H1 (cell line): ENCODE measurements at regions not wholly inside any gene's neighbourhood (a gene's known extent, or its start where the extent isn't known, plus 50 kb on each side); places are given as distances from the start of the nearest gene placed in this dataset.

ENCODE experiments used
- CTCF ChIA-PET: fragments of 300-600 bp; sonication (Branson Sonifier 250); formaldehyde crosslinking; loops from one replicate; lab custom pipeline; 2021; ENCODE audit not compliant: partially characterized antibody; lab: Charles Lee
- POLR2A ChIA-PET: fragments of 300-600 bp; sonication (Branson Sonifier 250); formaldehyde crosslinking; loops from one replicate; lab custom pipeline; 2021; ENCODE audit warnings: inconsistent platforms; ENCODE audit not compliant: partially characterized antibody; lab: Charles Lee
- DNase-seq, 2 experiments: peaks; one replicate each; pipeline versions ENCODE4 v3.0.0 to v3.0.0-alpha.2; 2010 to 2022; ENCODE audit warnings: low spot score in 2 of 2, low read depth in 1 of 2, mixed read lengths in 1 of 2
- FAIRE-seq: peaks from 2 replicates; lab custom pipeline; 2011; peaks lifted over from hg19 to GRCh38; lab: Jason Lieb, UNC
- H2AFZ ChIP-seq: 2 replicates; pipeline ENCODE4 v1.8.1; 2012; ENCODE audit warnings: low read length, inconsistent platforms
- H2AK5ac ChIP-seq: 2 replicates; pipeline ENCODE4 v1.6.1; 2013; ENCODE audit warnings: low read depth, low read length
- H2BK120ac ChIP-seq: replicated peaks from 2 replicates; pipeline ENCODE3; 2013; ENCODE audit warnings: low read depth, low read length, inconsistent platforms
- H2BK12ac ChIP-seq: 2 replicates; pipeline ENCODE4 v1.6.1; 2013; ENCODE audit warnings: low read depth, low read length
- H2BK15ac ChIP-seq: 2 replicates; pipeline ENCODE4 v1.6.1; 2013; ENCODE audit warnings: low read length
- H2BK20ac ChIP-seq: 2 replicates; pipeline ENCODE4 v1.6.1; 2013; ENCODE audit warnings: low read length
- H2BK5ac ChIP-seq: 2 replicates; pipeline ENCODE4 v1.6.1; 2013; ENCODE audit warnings: low read depth, low read length
- H3K14ac ChIP-seq: 2 replicates; pipeline ENCODE4 v1.6.1; 2013; ENCODE audit warnings: inconsistent platforms; ENCODE audit not compliant: insufficient read length
- H3K18ac ChIP-seq: 2 replicates; pipeline ENCODE4 v1.6.1; 2013; ENCODE audit warnings: low read length; ENCODE audit errors: extremely low read depth
- H3K23ac ChIP-seq: 2 replicates; pipeline ENCODE4 v1.6.1; 2013; ENCODE audit warnings: inconsistent platforms; ENCODE audit not compliant: insufficient read length
- H3K23me2 ChIP-seq: 2 replicates; pipeline ENCODE4 v1.6.1; 2013; ENCODE audit warnings: low read depth, low read length
- H3K27ac ChIP-seq: 2 replicates; pipeline ENCODE4 v1.6.1; 2011; ENCODE audit warnings: low read depth, low read length, inconsistent platforms
- H3K27me3 ChIP-seq, 4 experiments: replicated peaks in 1 of 4; 1 replicate in 1 of 4; 2 replicates in 3 of 4; pipeline versions ENCODE4 v1.6.1 to v1.8.1; 2011 to 2013; ENCODE audit warnings: low read length in 3 of 4, mild to moderate bottlenecking in 3 of 4, inconsistent platforms in 2 of 4, mixed read lengths in 2 of 4, moderate library complexity in 1 of 4; ENCODE audit not compliant: control insufficient read depth in 3 of 4, insufficient read depth in 3 of 4; ENCODE audit errors: extremely low read depth in 1 of 4
- H3K36me3 ChIP-seq, 4 experiments: 2 replicates each; pipeline versions ENCODE4 v1.6.1 to v1.8.1; 2011 to 2013; ENCODE audit warnings: mild to moderate bottlenecking in 4 of 4, low read length in 3 of 4, moderate library complexity in 2 of 4, control low read depth in 1 of 4, inconsistent platforms in 1 of 4; ENCODE audit not compliant: insufficient read depth in 4 of 4, control insufficient read depth in 2 of 4
- H3K4ac ChIP-seq: replicated peaks from 2 replicates; pipeline ENCODE3; 2013; ENCODE audit warnings: low read length, low read depth, mixed read lengths, inconsistent platforms; ENCODE audit not compliant: insufficient read length
- H3K4me1 ChIP-seq, 4 experiments: replicated peaks in 1 of 4; 1 replicate in 1 of 4; 2 replicates in 3 of 4; pipeline versions ENCODE4 v1.6.1 to v1.8.1; 2011 to 2013; ENCODE audit warnings: low read length in 3 of 4, inconsistent platforms in 2 of 4, mixed read lengths in 1 of 4; ENCODE audit not compliant: insufficient read depth in 4 of 4, control insufficient read depth in 3 of 4
- H3K4me2 ChIP-seq, 2 experiments: 2 replicates each; pipeline versions ENCODE4 v1.6.1 to v1.8.1; 2011 to 2013; ENCODE audit warnings: low read depth in 2 of 2, low read length in 2 of 2, control low read depth in 1 of 2, inconsistent platforms in 1 of 2, mild to moderate bottlenecking in 1 of 2; ENCODE audit not compliant: insufficient read depth in 1 of 2
- H3K4me3 ChIP-seq, 4 experiments: fragments of 200-600, 300-600 bp in 1 of 4; sonication (generic), shearing (Covaris generic), sonication (Bioruptor Twin) in 1 of 4; 2 replicates each; pipeline versions ENCODE4 v1.5.1 to v1.8.1; 2011 to 2016; ENCODE audit warnings: low read length in 4 of 4, low read depth in 3 of 4, control low read depth in 2 of 4, inconsistent platforms in 2 of 4, mild to moderate bottlenecking in 2 of 4, mixed read lengths in 1 of 4, moderate library complexity in 1 of 4; ENCODE audit not compliant: insufficient read depth in 2 of 4; ENCODE audit errors: extremely low read depth in 1 of 4
- H3K56ac ChIP-seq: replicated peaks from 2 replicates; pipeline ENCODE3; 2013; ENCODE audit warnings: low read depth, mild to moderate bottlenecking, mixed read lengths, low read length, inconsistent platforms; ENCODE audit not compliant: insufficient read length
- H3K79me1 ChIP-seq: 2 replicates; pipeline ENCODE4 v1.6.1; 2013; ENCODE audit warnings: low read depth, low read length, control low read depth
- H3K79me2 ChIP-seq, 2 experiments: 2 replicates each; pipeline versions ENCODE4 v1.6.1 to v1.8.1; 2012 to 2013; ENCODE audit warnings: low read length in 2 of 2, mild to moderate bottlenecking in 2 of 2, inconsistent platforms in 1 of 2; ENCODE audit not compliant: insufficient read depth in 2 of 2, control insufficient read depth in 1 of 2
- H3K9ac ChIP-seq, 4 experiments: replicated peaks in 1 of 4; 1 replicate in 1 of 4; 2 replicates in 3 of 4; pipeline versions ENCODE4 v1.6.1 to v1.8.1; 2011 to 2013; ENCODE audit warnings: low read depth in 3 of 4, low read length in 3 of 4, control low read depth in 2 of 4, mild to moderate bottlenecking in 2 of 4, moderate library complexity in 2 of 4, inconsistent platforms in 1 of 4; ENCODE audit errors: extremely low read depth in 1 of 4
- H3K9me3 ChIP-seq, 2 experiments: 2 replicates each; pipeline versions ENCODE4 v1.6.1 to v1.8.1; 2012 to 2013; ENCODE audit warnings: mild to moderate bottlenecking in 2 of 2, moderate library complexity in 2 of 2, control low read depth in 1 of 2, inconsistent platforms in 1 of 2, low read depth in 1 of 2, low read length in 1 of 2, mixed read lengths in 1 of 2; ENCODE audit not compliant: insufficient read depth in 2 of 2
- H4K20me1 ChIP-seq, 2 experiments: replicated peaks in 1 of 2; 2 replicates each; pipeline versions ENCODE3 to v1.8.1; 2011 to 2013; ENCODE audit warnings: inconsistent platforms in 2 of 2, low read length in 2 of 2, mild to moderate bottlenecking in 1 of 2; ENCODE audit not compliant: insufficient read depth in 2 of 2, control insufficient read depth in 1 of 2
- H4K5ac ChIP-seq: 2 replicates; pipeline ENCODE4 v1.6.1; 2013; ENCODE audit warnings: low read length, low read depth, mixed read lengths, inconsistent platforms; ENCODE audit not compliant: insufficient read length
- H4K8ac ChIP-seq: 2 replicates; pipeline ENCODE4 v1.8.0; 2013; ENCODE audit warnings: mild to moderate bottlenecking, moderate library complexity, low read length, inconsistent platforms; ENCODE audit not compliant: insufficient read depth; ENCODE audit errors: extremely low read depth
- H4K91ac ChIP-seq: replicated peaks from 2 replicates; pipeline ENCODE3; 2013; ENCODE audit warnings: low read length, mixed read lengths, inconsistent platforms; ENCODE audit not compliant: insufficient read length
- ASH2L ChIP-seq: fragments of 200-600, 300-600 bp; sonication (generic); IDR thresholded peaks from one replicate; pipeline ENCODE4 v1.7.1; 2017; ENCODE audit warnings: low read length
- CREB1 ChIP-seq: IDR thresholded peaks from 2 replicates; pipeline ENCODE4 v1.6.1; 2012; ENCODE audit warnings: inconsistent platforms
- GABPA ChIP-seq: IDR thresholded peaks from 2 replicates; pipeline ENCODE4 v1.6.1; 2011; ENCODE audit warnings: mild to moderate bottlenecking, low read length, moderate library complexity, borderline replicate concordance; ENCODE audit not compliant: insufficient read depth
- JUN ChIP-seq: IDR thresholded peaks from 2 replicates; pipeline ENCODE4 v1.6.1; 2011; ENCODE audit warnings: low read depth, mild to moderate bottlenecking, improper control_type of control experiment, low read length
- JUND ChIP-seq: IDR thresholded peaks from 2 replicates; pipeline ENCODE4 v1.6.1; 2011; ENCODE audit warnings: mild to moderate bottlenecking, improper control_type of control experiment, low read length
- KDM5A ChIP-seq: fragments of 200-600 bp; IDR thresholded peaks from 2 replicates; pipeline ENCODE4 v1.7.1; 2012; ENCODE audit warnings: mild to moderate bottlenecking, low read length, inconsistent platforms, mixed read lengths
- NRF1 ChIP-seq: IDR thresholded peaks from 2 replicates; pipeline ENCODE4 v1.6.1; 2011; ENCODE audit warnings: mild to moderate bottlenecking, low read depth, low read length, improper control_type of control experiment
- RAD21 ChIP-seq, 2 experiments: IDR thresholded peaks in 1 of 2; conservative IDR thresholded peaks in 1 of 2; 2 replicates each; pipeline ENCODE4 v1.6.1; 2011; ENCODE audit warnings: low read depth in 2 of 2, low read length in 2 of 2, improper control_type of control experiment in 1 of 2, inconsistent platforms in 1 of 2, mild to moderate bottlenecking in 1 of 2, moderate library complexity in 1 of 2
- RNF2 ChIP-seq: fragments of 200-900, 300-1000 bp; sonication (generic); IDR thresholded peaks from 2 replicates; pipeline ENCODE4 v1.7.1; 2016; ENCODE audit warnings: borderline replicate concordance, low read depth, mild to moderate bottlenecking, antibody characterized with exemption, low read length; ENCODE audit not compliant: poor library complexity, severe bottlenecking; ENCODE audit errors: missing control alignments
- SIRT6 ChIP-seq: IDR thresholded peaks from one replicate; pipeline ENCODE4 v1.7.1; 2012; ENCODE audit warnings: low read length, inconsistent platforms
- SIX5 ChIP-seq: IDR thresholded peaks from 2 replicates; pipeline ENCODE4 v1.6.1; 2011; ENCODE audit warnings: mild to moderate bottlenecking, low read depth, low read length
- SP1 ChIP-seq: IDR thresholded peaks from 2 replicates; pipeline ENCODE4 v1.6.1; 2011; ENCODE audit warnings: low read depth, low read length
- SP2 ChIP-seq: IDR thresholded peaks from 2 replicates; pipeline ENCODE4 v1.6.1; 2012; ENCODE audit warnings: mild to moderate bottlenecking, low read length, inconsistent platforms
- TCF12 ChIP-seq: IDR thresholded peaks from 2 replicates; pipeline ENCODE4 v1.6.1; 2011; ENCODE audit warnings: low read depth, mild to moderate bottlenecking, low read length
- WGBS, 2 experiments: shearing (Covaris generic) in 1 of 2; methylation state at CpG; one replicate each; pipeline versions ENCODE4 v1.1.6 to v1.1.7; 2013 to 2015; ENCODE audit warnings: low lambda C conversion rate in 2 of 2, mixed read lengths in 2 of 2, inconsistent platforms in 1 of 2, low coverage in 1 of 2, missing lambda C conversion rate in 1 of 2; ENCODE audit not compliant: insufficient replicate concordance in 2 of 2, insufficient coverage in 1 of 2, insufficient read length in 1 of 2; ENCODE audit errors: extremely low coverage in 1 of 2, missing lambda C conversion rate in 1 of 2; 5-methylcytosine and 5-hydroxymethylcytosine counted together

- Histone ChIP-seq H2BK15ac (no peak overlapping the region), H3K4ac (no peak overlapping the region), H3K79me2 (no peaks in the 10 kb centered on the region), H3K27ac (no peak overlapping the region), H3K9me3 (no peaks in the 10 kb centered on the region), H3K27me3 (no peaks in the 10 kb centered on the region), H3K4me2 (no peak overlapping the region), H3K79me1 (no peaks in the 10 kb centered on the region), H3K9ac (no peak overlapping the region), H2AFZ (no peak overlapping the region), H4K8ac (no peak overlapping the region), H3K23ac (no peak overlapping the region), H3K18ac (no peak overlapping the region), H4K91ac (no peak overlapping the region), H2BK12ac (no peak overlapping the region), H3K36me3 (no peaks in the 10 kb centered on the region), H3K23me2 (no peaks in the 10 kb centered on the region), H3K56ac (no peak overlapping the region), H2BK5ac (no peak overlapping the region), H3K4me1 (no peaks in the 10 kb centered on the region), H4K20me1 (no peaks in the 10 kb centered on the region), H2AK5ac (no peak overlapping the region), H2BK20ac (no peak overlapping the region), H4K5ac (no peak overlapping the region), H2BK120ac (no peak overlapping the region), H3K4me3 (no peak overlapping the region), H3K14ac (no peak overlapping the region)
- ChIA-PET CTCF (interaction anchor here (0.5 to 2.5 kb wide), 2 partner anchors 10 to 22 kb away, joined by 4 to 9 read pairs; no protein-coding TSS in a partner anchor), POLR2A (interaction anchor here (1.1 kb wide), 1 partner anchor 47 kb away, joined by 3 read pairs; no protein-coding TSS in a partner anchor)
- WGBS, 2 experiments, result 89 to 100% methylated on average over 1 to 3 of the region's 3 CpGs
- TF ChIP-seq NRF1 (no peak), GABPA (no peak), SIRT6 (no peak), ASH2L (no peak), RAD21 (IDR thresholded peaks at IDR 0.05 in 1 of 2, conservative IDR thresholded peaks at IDR 0.05 in 1 of 2; ENCODE audit: low read depth in 2 of 2, low read length in 2 of 2) (no peak), TCF12 (no peak), KDM5A (no peak), SP2 (no peak), RNF2 (no peak), JUN (no peak), SIX5 (no peak), SP1 (no peak), CREB1 (no peak), JUND (no peak)
- FAIRE-seq (no peak), DNase-seq (no peak)
Observed at GRCh38 chr2:53220969-53221368, 546.6 kb upstream of the CHAC2 start.
